Body of pancreas (tissue), 4 donors: ENCODE measurements at regions not wholly inside any gene's neighbourhood (a gene's known extent, or its start where the extent isn't known, plus 50 kb on each side); places are given as distances from the start of the nearest gene placed in this dataset.

Experiments
- ATAC-seq: fragments of 150-250 bp; one replicate; pipeline ENCODE4 v1.9.1; 2016
- DNase-seq, 4 donors: peaks; one replicate each; pipeline ENCODE4 v3.0.0-alpha.2; 2019
- H3K27ac ChIP-seq, 4 donors: fragments of 200-600 bp; sonication (generic); 1 replicate in 3 of 4; 2 replicates in 1 of 4; pipeline versions ENCODE4 v1.5.1 to v1.6.1; 2016 to 2019; ENCODE audit warnings: mild to moderate bottlenecking in 1 of 4, mixed read lengths in 1 of 4, moderate library complexity in 1 of 4
- H3K27me3 ChIP-seq, 2 donors: fragments of 200-600 bp; sonication (generic); one replicate each; pipeline ENCODE4 v1.6.0; 2016; ENCODE audit warnings: mild to moderate bottlenecking in 1 of 2
- H3K36me3 ChIP-seq, 2 donors: fragments of 200-600 bp; sonication (generic); replicated peaks in 1 of 2; 2 replicates each; pipeline ENCODE4 v1.5.1; 2016; ENCODE audit warnings: low read depth in 2 of 2; ENCODE audit not compliant: insufficient read depth in 1 of 2
- H3K4me1 ChIP-seq: fragments of 200-600 bp; sonication (generic); one replicate; pipeline ENCODE4 v1.6.0; 2016
- H3K4me3 ChIP-seq, 2 donors: fragments of 200-600 bp; sonication (generic); 1 replicate in 1 of 2; 2 replicates in 1 of 2; pipeline ENCODE4 v1.5.1; 2016 to 2019
- H3K9me3 ChIP-seq, 3 donors: fragments of 200-600 bp; sonication (generic); 1 replicate in 2 of 3; 2 replicates in 1 of 3; pipeline ENCODE4 v1.5.1; 2016
- POLR2A ChIP-seq, 3 donors: fragments of 450-650 bp; IDR thresholded peaks; one replicate each; pipeline ENCODE4 v1.6.1; 2016; ENCODE audit warnings: antibody characterized with exemption in 3 of 3, mild to moderate bottlenecking in 2 of 3
- WGBS, 2 donors: methylation state at CpG; one replicate each; pipeline ENCODE4 v1.1.5; 2017; 5-methylcytosine and 5-hydroxymethylcytosine counted together
- intact Hi-C: fragments of 100-400 bp; cut with DNase I; formaldehyde crosslinking; loops from one replicate; pipeline ENCODE4 v1.15.1; 2023
- TF ChIP-seq, protein P1 (sequence below), 7 experiments: fragments of 450-650 bp in 4 of 7; fragments of 200-600 bp in 3 of 7; sonication (generic) in 3 of 7; IDR thresholded peaks; one replicate each; pipeline ENCODE4 v1.5.1; 2016 to 2019; ENCODE audit warnings: antibody characterized with exemption in 7 of 7

DNA sequence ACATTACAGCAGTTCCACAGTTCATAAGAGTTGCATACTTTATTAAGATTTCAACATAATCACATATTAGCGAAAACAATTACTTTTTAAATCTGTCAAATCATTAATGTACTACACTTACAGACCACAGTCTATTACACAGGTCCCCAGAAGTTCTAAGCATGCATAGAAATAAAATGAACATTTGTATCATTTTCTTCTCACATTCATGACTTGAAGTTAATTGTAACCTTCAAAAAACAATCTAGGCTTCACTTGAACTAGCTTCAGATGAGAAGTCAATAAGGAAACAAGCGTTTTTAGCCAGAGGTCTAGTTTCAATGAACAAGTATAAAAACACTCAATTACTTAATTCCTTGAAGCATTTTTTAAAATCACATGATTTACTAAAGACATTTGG is 238.3 kb downstream of the HACE1 start:
- intact Hi-C loops: no loop called here
- Histone ChIP-seq H3K4me1 (peaks cover 7% of the 10 kb centered on the region), H3K9me3 (no peaks in the 10 kb centered on the region), H3K27me3 (no peaks in the 10 kb centered on the region), H3K4me3 (no peak overlapping the region), H3K27ac (no peak overlapping the region), H3K36me3 (no peaks in the 10 kb centered on the region)
- 82 to 83% methylated on average over 2 of the region's 2 CpGs for WGBS, 2 donors
- no peak for DNase-seq
- ATAC-seq: no peak
- TF ChIP-seq, protein P1, sequence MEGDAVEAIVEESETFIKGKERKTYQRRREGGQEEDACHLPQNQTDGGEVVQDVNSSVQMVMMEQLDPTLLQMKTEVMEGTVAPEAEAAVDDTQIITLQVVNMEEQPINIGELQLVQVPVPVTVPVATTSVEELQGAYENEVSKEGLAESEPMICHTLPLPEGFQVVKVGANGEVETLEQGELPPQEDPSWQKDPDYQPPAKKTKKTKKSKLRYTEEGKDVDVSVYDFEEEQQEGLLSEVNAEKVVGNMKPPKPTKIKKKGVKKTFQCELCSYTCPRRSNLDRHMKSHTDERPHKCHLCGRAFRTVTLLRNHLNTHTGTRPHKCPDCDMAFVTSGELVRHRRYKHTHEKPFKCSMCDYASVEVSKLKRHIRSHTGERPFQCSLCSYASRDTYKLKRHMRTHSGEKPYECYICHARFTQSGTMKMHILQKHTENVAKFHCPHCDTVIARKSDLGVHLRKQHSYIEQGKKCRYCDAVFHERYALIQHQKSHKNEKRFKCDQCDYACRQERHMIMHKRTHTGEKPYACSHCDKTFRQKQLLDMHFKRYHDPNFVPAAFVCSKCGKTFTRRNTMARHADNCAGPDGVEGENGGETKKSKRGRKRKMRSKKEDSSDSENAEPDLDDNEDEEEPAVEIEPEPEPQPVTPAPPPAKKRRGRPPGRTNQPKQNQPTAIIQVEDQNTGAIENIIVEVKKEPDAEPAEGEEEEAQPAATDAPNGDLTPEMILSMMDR (IDR thresholded peaks at IDR 0.05): no peak
- TF ChIP-seq POLR2A (IDR thresholded peaks at IDR 0.05): no peak

DNA sequence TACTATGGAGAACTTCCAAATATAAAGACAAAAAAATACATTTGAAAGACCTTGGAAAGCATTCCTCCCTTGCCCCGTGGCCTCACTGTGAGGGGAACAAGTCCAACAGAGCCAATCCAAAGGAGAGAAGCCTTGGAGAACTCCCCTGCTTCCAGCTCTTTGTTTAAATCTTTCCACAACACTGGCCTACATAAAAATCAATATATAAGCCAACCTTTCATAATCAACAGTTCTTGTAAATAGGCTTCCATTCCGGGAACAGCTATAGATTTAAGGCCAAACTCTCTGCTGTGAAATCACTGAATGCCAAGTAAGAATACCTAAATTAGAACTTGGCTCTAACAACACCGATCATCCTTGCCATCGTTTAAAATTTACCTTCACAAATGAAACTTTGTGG is 242.1 kb downstream of the HACE1 start:
- intact Hi-C loops: no loop called here
- WGBS, 2 donors: 32 to 33% methylated on average over 4 of the region's 4 CpGs
- Histone ChIP-seq H3K27me3 (no peaks in the 10 kb centered on the region), H3K36me3 (no peaks in the 10 kb centered on the region), H3K4me3 (no peak overlapping the region), H3K9me3 (no peaks in the 10 kb centered on the region), H3K27ac (no peak overlapping the region), H3K4me1 (peaks cover 7% of the 10 kb centered on the region)
- peak; percentile 27 for ATAC-seq
- DNase-seq: no peak
- TF ChIP-seq, protein P1 (IDR thresholded peaks at IDR 0.05): no peak
- TF ChIP-seq POLR2A (IDR thresholded peaks at IDR 0.05): no peak

DNA sequence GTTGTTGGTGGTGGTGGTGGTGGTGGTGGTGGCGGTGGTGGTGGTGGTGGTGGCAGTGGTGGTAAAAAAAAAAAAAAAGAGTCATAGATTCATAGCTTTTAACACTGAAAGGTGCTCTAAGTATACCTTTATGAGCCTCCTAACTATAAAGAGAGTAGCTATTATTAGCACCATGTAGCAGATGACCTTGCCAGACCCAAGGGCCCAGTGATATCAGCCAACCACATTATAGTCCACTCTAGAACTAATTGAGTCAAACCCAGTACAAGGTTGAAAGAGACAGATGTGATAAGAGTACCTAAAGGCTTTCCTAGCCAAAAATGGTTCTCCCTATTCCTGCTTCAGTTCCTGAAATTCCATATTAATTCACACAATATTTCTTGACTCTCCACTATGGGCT is 245.3 kb downstream of the HACE1 start:
- DNase-seq (no peak), ATAC-seq (no peak)
- WGBS, 2 donors: 100% methylated on average over 1 of the region's 1 CpG
- H3K4me1 ChIP-seq: peaks cover 7% of the 10 kb centered on the region
- H3K9me3 ChIP-seq: no peaks in the 10 kb centered on the region
- intact Hi-C loops: no loop called here
- no peaks in the 10 kb centered on the region for H3K36me3 ChIP-seq
- no peak overlapping the region for H3K4me3 ChIP-seq
- no peak overlapping the region for H3K27ac ChIP-seq
- TF ChIP-seq POLR2A (IDR thresholded peaks at IDR 0.05): no peak
- TF ChIP-seq, protein P1 (IDR thresholded peaks at IDR 0.05): no peak
- no peaks in the 10 kb centered on the region for H3K27me3 ChIP-seq

DNA sequence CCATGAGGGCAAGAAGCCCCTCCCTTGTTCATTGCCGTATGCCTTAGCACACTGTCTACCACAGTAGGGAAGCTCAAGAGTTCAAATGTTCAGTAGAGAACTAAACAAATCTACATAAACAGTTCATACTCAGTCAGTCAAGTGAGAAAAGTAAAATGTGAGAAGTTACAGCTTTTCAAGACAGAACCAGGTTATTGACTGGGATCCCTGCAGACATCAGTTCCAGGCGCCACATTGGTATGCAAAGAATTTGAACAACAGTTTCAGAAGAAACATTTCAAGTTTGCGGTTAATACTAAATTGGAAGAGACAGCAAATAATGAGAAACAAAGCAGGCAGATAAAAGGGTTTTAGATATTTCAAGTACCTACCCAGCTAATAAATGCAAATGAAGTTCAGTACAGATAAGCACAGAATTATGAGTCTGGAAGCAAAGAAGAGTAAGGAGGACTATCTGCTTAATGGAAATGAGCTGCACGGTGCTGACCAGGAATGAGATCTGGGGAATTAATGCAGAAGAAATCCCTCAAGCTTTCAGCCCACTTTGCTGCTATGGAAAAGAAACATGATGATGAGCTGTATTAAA is 246.2 kb downstream of the HACE1 start:
- Histone ChIP-seq H3K36me3 (no peaks in the 10 kb centered on the region), H3K4me1 (peaks cover 7% of the 10 kb centered on the region), H3K9me3 (no peaks in the 10 kb centered on the region), H3K4me3 (no peak overlapping the region), H3K27ac (no peak overlapping the region), H3K27me3 (no peaks in the 10 kb centered on the region)
- TF ChIP-seq, protein P1 (IDR thresholded peaks at IDR 0.05): no peak
- no peak for TF ChIP-seq POLR2A (IDR thresholded peaks at IDR 0.05)
- intact Hi-C loops: no loop called here
- 65 to 66% methylated on average over 4 of the region's 4 CpGs for WGBS, 2 donors
- ATAC-seq (no peak), DNase-seq (no peak)

DNA sequence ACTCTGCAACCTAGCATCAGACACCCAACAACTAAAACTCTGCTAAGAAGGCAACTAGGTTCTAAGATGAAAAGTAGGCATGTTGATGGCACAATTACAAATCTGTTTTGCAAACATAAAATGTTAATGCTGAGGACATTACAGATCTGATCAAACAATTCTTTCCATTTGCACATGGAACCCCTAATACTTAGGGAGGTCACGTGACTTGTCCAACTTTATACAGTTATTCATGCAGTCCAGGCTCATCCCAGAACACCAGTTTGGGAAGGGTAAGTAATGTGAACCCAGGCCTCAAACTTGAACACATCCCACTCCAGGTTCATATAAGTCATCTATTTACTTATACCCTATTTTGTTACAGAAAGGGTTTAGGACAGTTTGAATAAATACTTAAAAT is 247.2 kb downstream of the HACE1 start:
- Histone ChIP-seq H3K4me3 (no peak overlapping the region), H3K4me1 (peaks cover 4% of the 10 kb centered on the region), H3K27me3 (no peaks in the 10 kb centered on the region), H3K9me3 (no peaks in the 10 kb centered on the region), H3K36me3 (no peaks in the 10 kb centered on the region), H3K27ac (no peak overlapping the region)
- WGBS, 2 donors: 75 to 90% methylated on average over 1 of the region's 1 CpG
- ATAC-seq (no peak), DNase-seq (no peak)
- TF ChIP-seq, protein P1 (IDR thresholded peaks at IDR 0.05): no peak
- TF ChIP-seq POLR2A (IDR thresholded peaks at IDR 0.05): no peak
- intact Hi-C loops: no loop called here
